ENCODE measurements at regions not wholly inside any gene's neighbourhood (a gene's known extent, or its start where the extent isn't known, plus 50 kb on each side); places are given as distances from the start of the nearest gene placed in this dataset.

DNA sequence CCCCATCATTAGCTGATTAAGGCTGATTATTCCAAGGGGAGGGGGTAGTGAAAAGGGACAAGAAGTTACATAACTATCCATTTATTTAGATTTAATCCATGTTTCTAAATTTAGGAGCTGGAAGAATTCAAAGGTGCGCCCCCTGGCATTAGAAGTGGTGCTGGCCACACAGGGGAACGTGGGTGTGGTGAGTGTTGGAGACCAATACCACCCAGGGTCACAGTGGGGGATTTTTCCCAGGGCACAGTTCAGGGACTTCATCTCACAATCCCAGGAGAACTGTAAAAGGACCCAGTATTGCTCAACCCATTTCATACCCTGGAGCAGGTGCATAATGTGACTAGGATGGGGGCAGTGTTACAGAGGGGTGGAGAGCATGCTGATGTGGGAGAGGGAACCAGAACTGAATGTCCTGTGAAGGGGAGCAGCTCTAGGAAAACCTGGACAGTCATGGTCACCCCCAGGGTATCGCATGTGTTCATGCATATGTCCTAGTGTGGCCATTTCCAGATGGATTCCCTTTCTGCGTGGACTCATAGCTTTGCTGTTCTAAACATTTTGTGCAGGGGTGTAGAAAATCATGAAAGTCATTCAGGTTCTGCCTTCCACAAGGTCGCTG lies 110.3 kb downstream of the LSM3 start:
- DNase-seq: no peak

DNA sequence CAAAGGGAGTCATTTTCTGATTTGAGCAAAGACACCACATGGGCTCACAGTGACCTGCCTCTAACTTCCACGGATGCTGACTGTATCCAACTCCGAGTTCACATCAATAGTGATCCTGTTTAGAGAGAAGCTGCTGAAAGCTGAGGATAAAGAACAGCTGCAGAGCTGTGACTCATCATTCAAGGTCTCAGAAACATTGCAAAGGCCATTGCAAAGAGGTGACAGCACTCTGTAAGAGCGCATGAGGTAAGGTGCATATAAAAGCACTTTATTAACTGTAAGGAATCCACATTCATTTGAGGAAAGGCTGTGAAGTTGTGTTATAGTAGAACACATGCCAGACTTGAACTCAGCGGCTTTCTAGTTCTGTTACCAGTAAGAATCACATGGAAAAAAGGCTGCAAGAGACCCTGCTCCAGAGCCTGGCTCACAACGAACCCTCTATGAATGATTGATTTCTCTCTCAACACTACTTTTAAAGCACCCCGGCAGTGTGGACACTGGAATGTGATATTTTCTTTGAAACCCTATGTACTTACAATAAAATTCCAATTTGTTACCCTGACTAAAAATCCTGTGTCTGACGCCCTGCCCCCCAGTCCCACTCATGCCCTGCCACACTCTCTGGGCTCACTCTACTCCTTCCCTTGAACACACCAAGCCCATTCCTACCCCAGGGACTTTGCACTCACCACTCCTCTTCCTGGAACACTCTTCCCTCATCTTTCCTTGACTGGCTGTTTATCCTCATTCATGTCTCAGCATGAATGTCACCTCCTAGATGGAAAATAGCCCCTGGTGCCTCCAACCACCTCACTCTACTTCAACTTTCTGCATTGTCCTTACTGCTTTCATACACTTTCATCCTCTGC lies 111.2 kb downstream of the LSM3 start:
- DNase-seq: peak; percentile 14

DNA sequence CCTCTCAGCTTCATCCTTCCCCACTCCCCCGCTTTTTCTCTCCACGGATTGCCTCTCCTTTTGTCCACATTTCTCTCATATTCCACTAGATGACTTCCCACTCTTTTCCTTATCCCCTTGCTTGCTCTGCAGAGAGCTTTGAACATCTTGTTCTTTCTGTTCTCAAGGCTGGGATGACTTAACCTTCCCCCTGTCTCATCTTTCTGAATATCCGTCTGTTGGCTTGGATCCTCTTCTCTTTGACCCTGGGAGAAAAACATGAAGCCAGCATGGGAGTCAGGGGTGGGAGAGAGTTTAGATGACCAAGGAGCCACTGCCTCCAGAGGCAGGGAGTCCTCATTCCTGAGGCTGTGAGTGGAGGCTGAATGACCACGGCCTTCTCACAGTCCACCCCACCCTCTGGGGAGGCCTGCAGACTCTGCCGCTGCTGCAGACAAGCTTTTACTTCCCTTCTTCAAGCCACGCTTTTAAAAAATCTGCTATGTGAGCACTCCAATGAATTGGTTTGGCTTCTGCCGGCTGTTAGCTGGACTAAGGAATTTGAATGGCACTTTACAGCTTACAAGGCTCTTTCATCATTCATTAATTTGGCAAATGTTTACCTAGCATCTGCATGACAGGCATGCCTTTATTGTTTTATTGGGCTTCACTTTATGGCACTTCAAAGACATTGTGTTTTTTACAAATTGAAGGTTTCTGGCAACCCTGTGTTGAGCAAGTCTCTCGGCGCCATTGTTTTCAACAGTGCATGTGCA lies 111.6 kb upstream of the SLC6A6 start:
- no peak for DNase-seq

DNA sequence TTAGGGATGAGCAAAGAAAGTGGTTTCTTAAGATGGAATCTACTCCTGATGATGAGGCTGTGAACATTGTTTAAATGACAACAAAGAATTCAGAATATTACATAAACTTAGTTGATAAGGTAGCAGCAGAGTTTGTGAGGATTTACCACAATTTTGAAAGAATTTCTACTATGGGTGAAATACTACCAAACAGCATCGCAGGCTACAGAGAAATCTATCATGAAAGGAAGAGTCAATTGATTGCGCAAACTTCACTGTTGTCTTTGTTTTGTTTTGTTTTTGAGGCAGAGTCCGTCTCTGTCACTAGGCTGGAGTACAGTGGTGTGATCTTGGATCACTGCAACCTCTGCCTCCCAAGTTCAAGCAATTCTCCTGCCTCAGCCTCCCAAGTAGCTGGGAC lies 107.4 kb upstream of the SLC6A6 start:
- DNase-seq: no peak

DNA sequence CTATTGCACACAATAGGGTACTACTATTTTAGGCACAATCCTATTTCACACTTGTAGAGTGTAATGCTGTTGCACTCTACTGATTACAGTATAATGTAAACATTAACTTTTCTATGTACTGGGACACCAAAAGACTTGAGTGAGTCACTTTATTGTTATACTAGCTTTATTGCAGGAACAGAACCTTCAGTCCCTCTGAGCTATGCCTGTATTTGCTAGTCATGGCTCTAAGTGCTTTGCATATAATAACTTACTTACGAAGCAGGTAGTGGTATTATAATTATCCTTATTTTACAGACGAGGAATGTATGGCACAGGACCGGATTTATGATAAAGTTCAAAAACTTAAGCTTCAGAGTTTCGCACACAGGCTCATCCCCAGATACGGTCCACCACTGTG lies 106.6 kb upstream of the SLC6A6 start:
- no peak for DNase-seq

DNA sequence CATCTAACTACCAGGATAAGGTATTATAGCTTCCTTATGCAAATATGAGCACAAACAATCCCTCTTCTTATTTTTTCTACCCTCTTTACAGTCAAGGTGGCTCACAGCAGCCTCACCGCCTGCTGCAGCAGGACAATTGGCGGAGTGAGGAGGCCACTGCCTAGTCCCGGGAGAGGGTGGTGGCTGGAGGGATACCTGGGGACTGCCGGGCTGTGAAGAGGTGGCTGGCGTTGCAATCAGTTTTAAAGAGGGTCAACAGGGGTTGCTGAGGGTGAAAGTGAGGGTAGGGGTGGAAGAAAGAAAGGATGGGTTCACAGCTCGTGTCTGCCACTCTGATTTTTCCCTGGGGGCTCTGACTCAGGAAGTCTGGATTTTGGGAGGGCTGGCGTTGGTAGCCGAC lies 105.1 kb upstream of the SLC6A6 start:
- DNase-seq: no peak

DNA sequence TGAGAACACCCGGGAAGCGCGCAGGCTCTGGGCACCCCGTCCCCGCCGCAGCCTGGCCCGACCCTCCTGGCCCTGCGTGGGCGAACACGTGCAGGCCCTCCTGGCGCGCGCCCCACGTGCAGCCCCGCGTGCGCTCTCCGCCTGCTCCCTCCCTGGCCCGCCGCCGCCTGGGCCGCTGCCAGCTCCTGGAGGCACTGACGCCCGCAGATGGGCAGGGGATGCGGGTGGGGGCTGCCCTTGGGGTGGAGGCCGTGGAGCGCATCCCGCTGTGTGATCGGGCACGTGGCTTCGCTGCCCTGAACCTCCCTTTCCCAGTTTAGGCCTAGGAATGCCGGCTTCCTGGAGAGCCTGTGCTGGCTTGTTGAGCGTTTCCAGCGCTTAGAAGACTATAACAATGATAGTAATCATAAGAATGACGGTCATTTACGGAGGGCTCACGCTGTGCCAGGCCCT lies 104.6 kb upstream of the SLC6A6 start:
- no peak for DNase-seq

DNA sequence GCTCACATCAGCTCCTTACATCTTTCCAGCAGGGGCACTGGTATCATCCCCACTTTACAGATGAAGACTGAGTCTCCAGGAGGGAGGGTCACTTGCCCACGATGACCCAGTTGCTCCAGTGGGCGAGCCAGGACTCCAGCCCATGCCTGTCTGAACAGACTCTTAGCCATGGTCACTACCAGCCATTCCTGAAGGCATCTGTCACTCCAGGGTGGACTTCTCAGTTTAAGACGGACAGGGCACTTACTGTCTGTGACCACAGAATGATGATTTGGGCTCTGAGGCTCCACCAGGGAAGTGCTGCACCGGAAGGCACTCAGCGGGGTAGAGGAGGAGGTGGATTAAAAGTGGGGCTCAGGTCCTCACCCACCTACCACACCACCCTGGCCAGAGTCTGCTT lies 104.0 kb upstream of the SLC6A6 start:
- DNase-seq: no peak

DNA sequence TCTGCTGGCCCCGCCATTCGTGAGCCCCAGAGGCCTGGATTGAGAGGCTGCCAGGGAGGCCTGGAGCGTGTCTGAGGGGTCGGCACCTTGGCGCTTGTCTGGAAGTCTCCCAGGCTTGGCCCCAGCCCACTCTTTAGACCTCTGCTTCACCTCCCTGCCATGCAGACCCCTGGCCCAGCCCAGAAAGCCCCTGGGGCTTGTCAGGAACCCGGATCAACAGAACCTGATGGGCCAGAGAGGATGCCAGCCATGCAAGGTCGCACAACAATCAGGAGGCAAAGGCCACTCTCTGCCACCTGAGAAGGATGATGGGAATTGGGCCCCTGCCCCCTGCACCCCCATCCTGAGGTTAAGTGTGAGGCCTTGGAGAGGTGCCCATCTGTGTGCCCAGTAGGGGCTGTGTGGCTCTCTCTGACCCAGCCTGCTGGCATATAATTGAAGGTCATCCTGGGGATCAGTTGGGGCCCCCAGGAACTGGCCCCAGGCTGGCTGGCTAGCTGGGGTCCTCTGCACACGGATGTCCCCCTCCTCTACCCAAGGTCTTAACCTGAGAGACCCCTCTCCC lies 103.3 kb upstream of the SLC6A6 start:
- DNase-seq: no peak

DNA sequence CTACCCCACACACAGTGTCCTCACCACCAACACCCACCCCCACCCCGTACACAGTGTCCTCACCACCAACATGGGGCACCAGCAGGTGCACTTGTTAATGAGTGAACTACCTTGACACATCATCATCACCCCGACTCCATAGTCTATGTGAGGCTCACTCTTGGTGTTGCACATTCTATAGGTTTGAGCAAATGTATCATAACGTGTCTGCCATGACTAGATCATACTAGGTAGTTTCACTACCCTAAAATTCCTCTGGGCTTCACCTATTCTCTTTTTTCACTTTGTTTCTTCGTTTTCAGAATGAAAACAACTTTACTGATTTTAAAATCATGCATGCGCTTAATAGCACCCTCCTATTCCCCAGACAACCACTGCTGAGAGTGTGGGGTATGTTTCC lies 102.6 kb upstream of the SLC6A6 start:
- DNase-seq: no peak

DNA sequence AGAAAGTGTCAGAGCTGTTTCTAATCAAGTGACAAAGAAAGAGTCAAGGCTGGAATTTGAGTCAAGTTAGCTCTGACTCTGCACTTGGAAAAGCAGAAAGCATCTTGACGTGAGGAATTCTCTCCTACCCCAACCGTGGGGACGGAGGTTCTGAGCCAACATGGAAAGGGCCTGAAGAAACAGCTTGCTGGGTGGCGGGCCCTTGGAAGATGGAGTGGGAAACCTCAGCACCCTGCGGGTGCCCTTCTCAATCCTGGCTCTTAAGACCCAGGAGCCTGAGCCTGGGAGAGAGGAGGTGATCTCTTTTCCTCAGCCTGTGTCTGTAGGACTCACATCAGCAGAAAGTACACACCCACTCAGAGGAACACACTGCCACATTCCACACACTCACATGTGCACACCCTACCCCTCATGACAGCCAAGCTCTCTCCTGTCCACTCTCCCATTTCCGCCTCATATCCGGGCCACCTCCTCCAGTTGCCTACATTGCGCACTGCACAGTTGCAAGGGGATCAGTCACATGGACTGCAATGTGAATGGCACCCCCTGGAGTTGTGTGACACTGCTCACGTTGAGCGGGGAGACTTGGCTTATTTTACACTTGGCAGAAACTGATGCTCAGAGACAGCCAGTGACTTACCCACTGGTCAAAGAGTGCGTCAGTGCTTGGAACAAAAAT lies 101.5 kb upstream of the SLC6A6 start:
- no peak for DNase-seq

DNA sequence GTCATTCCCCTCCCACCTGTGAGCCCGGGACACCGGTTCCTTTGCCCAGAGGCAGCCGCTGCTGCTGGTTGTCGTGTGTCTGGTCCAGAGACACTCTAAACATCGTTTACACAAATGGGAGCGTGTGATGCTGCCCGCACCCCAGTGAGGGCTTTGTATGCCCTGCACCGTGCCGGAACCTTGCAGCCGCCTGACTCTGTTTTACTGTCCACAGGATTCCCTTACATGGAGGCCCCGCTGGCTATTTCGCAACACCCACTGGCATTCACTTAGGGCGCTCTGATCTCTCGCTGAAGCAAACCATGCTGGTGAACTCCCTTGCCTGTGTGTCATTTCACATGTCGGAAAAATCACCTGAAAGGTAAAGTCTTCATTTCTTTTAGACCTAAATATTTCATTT lies 100.8 kb upstream of the SLC6A6 start:
- no peak for DNase-seq

DNA sequence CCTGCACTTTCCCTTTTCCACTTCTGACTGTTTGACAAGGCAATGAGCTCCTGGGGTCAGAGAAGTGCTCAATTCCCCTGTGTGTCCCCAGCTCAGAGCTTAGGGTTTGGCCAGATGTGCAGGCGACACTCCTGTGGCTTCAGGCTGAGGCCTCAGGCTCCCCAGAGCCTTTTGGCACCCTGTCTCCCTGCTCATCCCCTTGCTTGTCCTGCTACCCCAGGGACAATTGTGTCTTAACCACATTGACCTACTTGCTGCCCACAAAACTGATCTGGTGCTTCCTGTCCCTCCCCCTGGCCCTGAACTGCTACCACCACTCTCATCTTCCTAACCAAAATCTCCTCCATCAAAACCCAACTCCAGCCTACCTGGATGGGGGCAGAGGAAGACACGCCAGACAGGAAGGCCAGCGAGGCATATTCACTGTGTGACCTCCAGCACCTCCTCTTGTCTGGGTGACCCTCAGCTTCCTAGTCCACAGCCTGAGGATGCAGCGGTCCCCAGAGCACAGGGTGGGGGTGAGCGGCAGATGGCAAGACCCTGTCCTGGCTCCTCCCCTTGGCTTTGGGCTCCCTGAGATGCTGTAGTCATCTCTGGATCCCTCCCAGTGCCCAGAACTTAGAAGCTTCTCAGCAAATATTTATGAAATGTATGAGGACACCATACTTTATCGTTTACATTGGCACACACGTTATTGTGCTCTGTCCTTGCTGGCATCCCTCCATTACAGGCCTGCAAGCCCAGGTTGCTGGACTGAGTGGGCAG lies 98.9 kb upstream of the SLC6A6 start:
- no peak for DNase-seq

DNA sequence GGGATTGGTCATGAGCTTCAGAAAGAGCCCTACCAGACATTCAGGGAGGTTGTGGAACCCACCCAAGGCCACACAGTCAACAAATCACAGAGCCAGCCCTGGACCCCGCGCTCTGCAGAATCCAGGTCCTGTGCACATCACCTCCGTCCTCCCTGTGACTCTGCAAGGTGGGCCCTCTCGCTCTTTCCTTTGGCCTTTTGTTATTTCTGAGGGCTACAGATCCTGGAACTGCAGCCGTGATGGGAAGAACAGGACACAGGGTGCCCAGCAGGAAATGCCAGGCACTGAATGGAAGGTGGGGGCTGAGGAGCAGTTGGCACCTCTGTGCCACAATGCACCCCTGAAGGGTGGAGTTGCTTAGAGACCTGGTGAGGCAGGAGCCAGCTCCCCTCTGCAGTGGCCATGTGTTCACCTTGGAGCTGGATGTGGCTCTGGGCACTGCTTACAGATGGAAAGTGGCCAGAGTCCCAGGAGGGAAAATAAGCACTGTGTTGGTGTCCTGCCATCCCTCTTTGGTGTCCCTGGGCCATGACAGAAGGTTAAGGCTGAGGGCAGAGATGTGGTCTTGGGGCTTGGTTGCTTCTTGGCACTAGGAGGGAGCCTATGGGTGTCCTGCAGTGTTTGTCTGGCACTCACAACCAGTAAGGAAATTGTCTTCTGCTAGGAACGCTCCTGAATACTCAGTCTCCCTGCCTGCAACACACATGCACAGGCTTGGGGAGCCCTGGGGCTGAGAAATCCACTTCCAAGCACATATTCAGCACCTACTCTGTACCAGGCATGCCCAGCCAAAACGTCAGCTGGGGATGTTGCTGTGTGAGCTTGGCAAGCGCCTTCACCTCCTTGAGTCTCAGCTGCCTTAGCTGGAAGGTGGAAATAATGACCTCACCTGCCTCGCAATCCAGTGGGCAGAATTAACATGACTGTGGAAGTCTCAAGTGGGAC lies 98.0 kb upstream of the SLC6A6 start:
- no peak for DNase-seq

DNA sequence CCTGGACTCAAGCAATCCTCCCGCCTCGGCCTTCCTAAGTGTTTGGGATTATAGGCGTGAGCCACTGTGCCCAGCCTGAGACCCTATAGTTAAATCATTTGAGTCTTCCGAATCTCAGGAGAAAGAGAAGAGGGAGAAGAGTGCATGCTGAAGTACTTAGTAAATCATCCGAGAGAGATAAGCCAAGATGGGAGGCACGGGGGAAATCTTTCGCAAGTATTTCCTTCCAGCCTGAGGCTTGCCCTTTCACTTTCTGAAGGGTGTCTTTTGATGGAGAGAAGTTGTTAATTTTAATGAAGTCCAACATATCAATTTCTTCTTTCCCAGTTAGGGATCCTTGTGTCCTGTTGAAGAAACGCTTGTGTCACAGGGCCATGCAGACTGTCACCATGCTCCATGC lies 97.1 kb upstream of the SLC6A6 start:
- DNase-seq: no peak

DNA sequence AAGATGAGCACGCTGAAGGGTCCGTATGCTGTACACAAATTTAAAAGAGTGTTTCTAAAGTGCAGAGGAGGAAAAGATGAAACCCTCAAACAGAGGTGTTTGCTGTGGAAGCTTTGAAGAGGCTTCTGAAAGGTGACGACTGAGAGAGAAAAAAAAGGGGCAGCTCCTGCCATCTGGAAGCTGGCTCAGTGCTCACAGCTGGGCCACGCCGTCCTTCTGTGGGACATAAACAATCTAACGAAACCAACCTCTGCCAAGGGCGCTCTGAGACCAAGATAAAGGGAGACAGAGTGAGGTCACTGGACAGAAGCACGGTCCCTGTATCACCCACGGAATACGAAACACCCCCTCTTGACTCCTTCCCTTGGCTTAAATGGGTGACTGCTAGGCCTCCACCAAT lies 96.3 kb upstream of the SLC6A6 start:
- DNase-seq: no peak

DNA sequence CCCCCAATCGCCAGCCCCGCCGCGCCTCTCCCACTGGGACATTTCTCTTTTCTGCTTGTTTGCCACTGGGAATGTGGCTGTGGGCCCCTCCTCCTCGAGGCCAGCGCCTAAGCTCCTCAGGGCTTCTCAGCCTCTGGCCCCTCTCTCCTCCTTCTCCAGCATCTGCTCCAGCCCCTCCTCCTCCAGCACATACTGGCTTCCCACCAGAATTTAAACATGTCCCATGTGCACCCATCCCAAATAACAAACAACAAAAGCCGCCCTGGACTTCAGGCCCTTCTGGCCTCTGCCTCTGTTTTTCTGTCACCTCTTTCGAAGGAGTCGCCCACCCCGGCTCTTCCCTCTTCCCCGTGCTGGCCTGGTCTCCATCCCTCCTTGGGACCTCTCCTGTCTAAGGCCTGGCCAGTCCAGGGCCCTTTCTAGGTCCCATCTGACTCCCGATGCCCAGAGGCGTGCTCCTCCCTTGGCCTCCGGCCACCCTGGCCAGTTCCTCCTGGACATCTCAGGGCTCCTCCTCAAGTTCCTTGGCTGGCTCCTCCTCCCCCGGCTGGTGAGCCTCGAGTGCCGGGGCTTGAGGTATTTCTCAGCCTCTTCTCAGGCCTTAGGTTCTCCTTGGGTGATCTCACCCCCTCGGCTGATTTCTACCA lies 94.6 kb upstream of the SLC6A6 start:
- DNase-seq: no peak

DNA sequence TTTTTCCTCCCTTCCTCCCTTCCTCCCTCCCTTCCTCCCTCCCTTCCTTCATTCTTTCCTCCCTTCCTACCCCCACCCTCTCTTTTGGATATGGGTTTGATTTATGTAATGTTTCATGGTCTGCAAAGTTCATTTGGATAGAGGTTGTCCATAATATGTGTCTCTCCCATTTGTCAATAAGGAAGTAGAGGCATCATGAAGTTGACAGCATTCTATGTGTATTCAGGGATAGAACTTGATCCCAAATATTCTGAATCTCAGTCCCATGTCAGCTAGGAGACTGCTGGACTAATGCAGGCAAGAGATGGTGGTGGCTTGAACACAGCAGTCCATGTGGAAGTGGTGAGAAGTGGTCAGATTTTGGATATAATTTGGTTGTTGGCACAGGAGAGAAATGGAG lies 90.7 kb upstream of the SLC6A6 start:
- no peak for DNase-seq

DNA sequence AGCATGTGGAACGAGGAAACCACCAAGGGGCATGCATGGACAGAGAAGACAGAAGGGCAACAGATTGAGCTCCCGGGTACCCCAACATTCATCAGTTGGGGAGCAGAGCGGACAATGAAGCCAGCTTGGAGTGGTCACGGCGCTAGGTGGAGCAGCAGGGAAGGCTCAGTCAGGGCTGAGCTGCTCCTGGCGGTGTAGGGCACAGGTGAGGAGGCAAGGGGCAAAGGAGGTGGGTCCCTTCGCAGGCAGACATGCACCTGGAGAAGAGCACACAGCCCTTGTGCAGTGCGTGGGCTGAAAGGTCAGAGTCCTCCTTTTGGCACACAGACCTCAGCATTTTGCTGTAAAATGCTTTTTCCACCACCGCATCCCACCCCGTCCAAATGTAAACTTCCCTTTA lies 90.0 kb upstream of the SLC6A6 start:
- no peak for DNase-seq

DNA sequence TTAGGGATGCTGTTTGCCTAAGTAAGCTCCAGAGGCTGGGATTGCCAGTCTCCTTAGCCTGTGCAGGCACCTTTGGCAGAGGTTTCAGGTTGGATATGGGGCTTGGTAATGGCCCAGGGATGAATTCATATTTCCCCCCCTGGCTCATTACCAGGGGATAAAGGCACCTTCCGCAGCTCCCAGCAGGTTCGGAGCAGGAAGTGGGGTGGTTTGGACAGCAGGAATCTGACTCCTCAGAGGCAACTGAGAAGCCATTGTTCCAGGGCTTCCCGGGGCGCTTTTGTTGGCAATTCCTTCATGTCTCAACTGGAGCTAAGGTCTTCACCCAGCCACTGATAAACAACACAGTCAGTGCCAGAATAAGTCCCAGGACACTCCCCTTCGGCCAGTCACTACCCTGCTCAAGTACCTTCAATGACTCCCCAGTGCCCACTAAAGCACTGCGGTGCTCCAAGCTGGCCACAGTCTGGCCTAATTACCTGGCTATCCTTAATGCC lies 85.3 kb upstream of the SLC6A6 start:
- no peak for DNase-seq
